Superior temporal gyrus (tissue), 1 donor: ENCODE measurements at regions not wholly inside any gene's neighbourhood (a gene's known extent, or its start where the extent isn't known, plus 50 kb on each side); places are given as distances from the start of the nearest gene placed in this dataset.
"Not testable (repeated sequence)": the region's sequence is repeated elsewhere in the genome, so short reads cannot be mapped to it uniquely, and the experiment has no call there.

ENCODE experiments used
- DNase-seq: peaks from one replicate; pipeline ENCODE4 v3.0.0-alpha.2; 2016; ENCODE audit errors: extremely low spot score

- no peak for DNase-seq
Measured at GRCh38 chr1:14137411-14138134, 437.6 kb downstream of the PRDM2 start.

GRCh38 chr1:14138135-14138506 lies 438.1 kb downstream of the PRDM2 start:
- DNase-seq, result no peak

GRCh38 chr1:14138687-14139086 lies 438.7 kb downstream of the PRDM2 start:
- peak; percentile 45 for DNase-seq

- peak; percentile 46 for DNase-seq
Measured at GRCh38 chr1:14140831-14141401, 440.9 kb downstream of the PRDM2 start.

GRCh38 chr1:14141656-14142055 lies 441.7 kb downstream of the PRDM2 start:
- DNase-seq, result no peak

GRCh38 chr1:14142397-14143100 lies 442.6 kb downstream of the PRDM2 start:
- DNase-seq, result peak; percentile 64

- no peak for DNase-seq
Measured at GRCh38 chr1:14143777-14144176, 443.8 kb downstream of the PRDM2 start.

- DNase-seq, result no peak
Measured at GRCh38 chr1:14148526-14148925, 448.5 kb downstream of the PRDM2 start.

- DNase-seq, result no peak
Measured at GRCh38 chr1:14149431-14149830, 449.1 kb upstream of the KAZN start.

- DNase-seq, result no peak
Measured at GRCh38 chr1:14156543-14156942, 441.9 kb upstream of the KAZN start.

- DNase-seq, result no peak
Measured at GRCh38 chr1:14160781-14161180, 437.7 kb upstream of the KAZN start.

GRCh38 chr1:14163246-14163645 lies 435.2 kb upstream of the KAZN start:
- DNase-seq, result no peak

GRCh38 chr1:14165371-14165801 lies 433.1 kb upstream of the KAZN start:
- DNase-seq, result peak; percentile 22

GRCh38 chr1:14167884-14168283 lies 430.6 kb upstream of the KAZN start:
- DNase-seq, result no peak

GRCh38 chr1:14168326-14169063 lies 430.0 kb upstream of the KAZN start:
- DNase-seq, result no peak

- DNase-seq, result no peak
Measured at GRCh38 chr1:14173598-14173997, 424.9 kb upstream of the KAZN start.

- DNase-seq, result not testable (repeated sequence)
Measured at GRCh38 chr1:14177866-14178265, 420.6 kb upstream of the KAZN start.

GRCh38 chr1:14180738-14181137 lies 417.7 kb upstream of the KAZN start:
- no peak for DNase-seq

- no peak for DNase-seq
Measured at GRCh38 chr1:14181191-14181795, 417.2 kb upstream of the KAZN start.

- DNase-seq, result no peak
Measured at GRCh38 chr1:14182856-14183255, 415.6 kb upstream of the KAZN start.

- DNase-seq, result no peak
Measured at GRCh38 chr1:14183329-14183728, 415.2 kb upstream of the KAZN start.

- peak; percentile 56 for DNase-seq
Measured at GRCh38 chr1:14184454-14184853, 414.0 kb upstream of the KAZN start.
